Neutrophil (primary cell): ENCODE measurements at regions not wholly inside any gene's neighbourhood (a gene's known extent, or its start where the extent isn't known, plus 50 kb on each side); places are given as distances from the start of the nearest gene placed in this dataset.

ENCODE experiments used
- H3K27ac ChIP-seq: fragments of 200-600 bp; sonication (generic); 2 replicates; pipeline ENCODE4 v1.5.1; 2016; ENCODE audit warnings: mild to moderate bottlenecking, moderate library complexity
- H3K27me3 ChIP-seq: fragments of 200-600 bp; sonication (generic); 2 replicates; pipeline ENCODE4 v1.6.0; 2016; ENCODE audit warnings: mild to moderate bottlenecking
- H3K36me3 ChIP-seq: fragments of 200-600 bp; sonication (generic); 2 replicates; pipeline ENCODE4 v1.5.1; 2017
- H3K4me1 ChIP-seq, 2 experiments: fragments of 200-600 bp in 1 of 2; sonication (generic) in 1 of 2; 1 replicate in 1 of 2; 2 replicates in 1 of 2; pipeline versions ENCODE4 v1.5.1 to v1.6.1; 2013 to 2016; ENCODE audit warnings: low read depth in 1 of 2, low read length in 1 of 2, mild to moderate bottlenecking in 1 of 2, moderate library complexity in 1 of 2; ENCODE audit not compliant: control insufficient read depth in 1 of 2, insufficient read depth in 1 of 2
- H3K4me3 ChIP-seq, 2 experiments: fragments of 200-600 bp in 1 of 2; sonication (generic) in 1 of 2; 1 replicate in 1 of 2; 2 replicates in 1 of 2; pipeline ENCODE4 v1.5.1; 2013 to 2016; ENCODE audit warnings: low read depth in 1 of 2, low read length in 1 of 2, mild to moderate bottlenecking in 1 of 2, moderate library complexity in 1 of 2
- H3K9me3 ChIP-seq: fragments of 200-600 bp; sonication (generic); 2 replicates; pipeline ENCODE4 v1.5.1; 2016
- TF ChIP-seq, protein P1 (sequence below): fragments of 200-600 bp; sonication (generic); IDR thresholded peaks from 2 replicates; pipeline ENCODE4 v1.5.1; 2016; ENCODE audit warnings: antibody characterized with exemption

DNA sequence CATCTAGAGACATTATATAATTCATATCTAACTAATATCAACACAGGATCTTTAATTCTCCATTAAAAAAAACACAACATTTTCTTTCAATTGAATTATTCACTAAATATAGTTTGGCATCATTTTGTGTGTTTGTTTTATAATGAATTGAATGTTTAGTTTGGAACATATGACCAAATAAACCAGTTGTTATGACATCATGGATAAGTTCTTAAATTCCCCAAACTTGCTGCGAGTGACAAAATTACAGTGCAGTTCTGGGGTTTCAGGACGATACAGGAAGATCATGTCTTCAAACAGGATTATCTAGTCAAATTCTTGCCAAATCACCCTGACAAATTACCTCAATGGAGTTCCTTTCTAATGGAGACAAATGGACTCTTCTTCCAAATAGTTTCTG, 473.6 kb downstream of the EPM2A start:
- TF ChIP-seq, protein P1, sequence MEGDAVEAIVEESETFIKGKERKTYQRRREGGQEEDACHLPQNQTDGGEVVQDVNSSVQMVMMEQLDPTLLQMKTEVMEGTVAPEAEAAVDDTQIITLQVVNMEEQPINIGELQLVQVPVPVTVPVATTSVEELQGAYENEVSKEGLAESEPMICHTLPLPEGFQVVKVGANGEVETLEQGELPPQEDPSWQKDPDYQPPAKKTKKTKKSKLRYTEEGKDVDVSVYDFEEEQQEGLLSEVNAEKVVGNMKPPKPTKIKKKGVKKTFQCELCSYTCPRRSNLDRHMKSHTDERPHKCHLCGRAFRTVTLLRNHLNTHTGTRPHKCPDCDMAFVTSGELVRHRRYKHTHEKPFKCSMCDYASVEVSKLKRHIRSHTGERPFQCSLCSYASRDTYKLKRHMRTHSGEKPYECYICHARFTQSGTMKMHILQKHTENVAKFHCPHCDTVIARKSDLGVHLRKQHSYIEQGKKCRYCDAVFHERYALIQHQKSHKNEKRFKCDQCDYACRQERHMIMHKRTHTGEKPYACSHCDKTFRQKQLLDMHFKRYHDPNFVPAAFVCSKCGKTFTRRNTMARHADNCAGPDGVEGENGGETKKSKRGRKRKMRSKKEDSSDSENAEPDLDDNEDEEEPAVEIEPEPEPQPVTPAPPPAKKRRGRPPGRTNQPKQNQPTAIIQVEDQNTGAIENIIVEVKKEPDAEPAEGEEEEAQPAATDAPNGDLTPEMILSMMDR, result no peak
- H3K36me3 ChIP-seq, result no peaks in the 10 kb centered on the region
- H3K27ac ChIP-seq, result no peak overlapping the region
- H3K27me3 ChIP-seq, result no peaks in the 10 kb centered on the region
- no peaks in the 10 kb centered on the region for H3K9me3 ChIP-seq
- H3K4me1 ChIP-seq, result no peaks in the 10 kb centered on the region
- no peak overlapping the region for H3K4me3 ChIP-seq

DNA sequence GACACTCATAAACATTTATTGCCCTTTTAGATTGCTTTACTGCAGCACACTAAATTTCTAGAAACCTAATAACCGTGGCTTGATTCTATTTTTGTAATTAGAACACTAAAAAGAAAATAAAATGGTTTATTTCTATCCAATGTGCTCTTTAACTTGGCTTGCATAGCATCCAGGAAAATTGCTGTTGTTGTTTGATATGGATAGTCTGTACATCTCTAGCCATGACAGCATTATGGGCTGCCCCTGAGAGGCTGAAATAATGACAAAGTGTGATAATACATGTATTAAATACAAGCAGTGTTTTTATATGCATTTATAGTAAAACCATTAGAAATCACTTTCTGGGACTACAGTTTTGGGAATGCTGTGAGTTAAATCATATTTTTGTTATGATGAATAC, 472.5 kb downstream of the EPM2A start:
- Histone ChIP-seq H3K9me3 (no peaks in the 10 kb centered on the region), H3K4me1 (no peaks in the 10 kb centered on the region)
- TF ChIP-seq, protein P1, result no peak

DNA sequence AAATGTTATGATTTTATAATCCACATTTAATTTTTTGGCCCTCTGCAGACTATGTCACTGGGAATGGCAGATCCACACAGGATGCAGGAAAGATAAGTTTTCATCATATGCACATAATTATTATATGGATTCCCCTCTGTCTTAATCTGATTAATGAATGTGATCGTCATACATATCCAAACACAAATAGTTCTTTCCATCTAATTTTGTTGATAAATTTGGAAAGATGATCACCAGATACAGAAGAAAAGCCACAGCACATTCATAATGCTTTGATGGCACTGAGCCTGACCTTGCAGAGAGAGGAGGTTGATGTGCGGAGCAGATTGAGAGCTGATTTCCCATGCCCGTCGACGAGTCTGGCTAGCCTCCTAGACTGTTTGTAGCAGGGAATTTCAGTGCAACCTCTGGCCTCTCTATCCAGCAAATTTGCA, 471.5 kb downstream of the EPM2A start:
- no peaks in the 10 kb centered on the region for H3K9me3 ChIP-seq
- TF ChIP-seq, protein P1, result no peak
- H3K4me1 ChIP-seq, result no peaks in the 10 kb centered on the region
- no peaks in the 10 kb centered on the region for H3K36me3 ChIP-seq
- H3K27ac ChIP-seq, result no peak overlapping the region
- H3K4me3 ChIP-seq, result no peak overlapping the region
- H3K27me3 ChIP-seq, result no peaks in the 10 kb centered on the region

More for the DNA sequence above, 472.5 kb downstream of the EPM2A start:
- no peaks in the 10 kb centered on the region for H3K36me3 ChIP-seq
- H3K27ac ChIP-seq, result no peak overlapping the region
- H3K27me3 ChIP-seq, result no peaks in the 10 kb centered on the region
- no peak overlapping the region for H3K4me3 ChIP-seq

DNA sequence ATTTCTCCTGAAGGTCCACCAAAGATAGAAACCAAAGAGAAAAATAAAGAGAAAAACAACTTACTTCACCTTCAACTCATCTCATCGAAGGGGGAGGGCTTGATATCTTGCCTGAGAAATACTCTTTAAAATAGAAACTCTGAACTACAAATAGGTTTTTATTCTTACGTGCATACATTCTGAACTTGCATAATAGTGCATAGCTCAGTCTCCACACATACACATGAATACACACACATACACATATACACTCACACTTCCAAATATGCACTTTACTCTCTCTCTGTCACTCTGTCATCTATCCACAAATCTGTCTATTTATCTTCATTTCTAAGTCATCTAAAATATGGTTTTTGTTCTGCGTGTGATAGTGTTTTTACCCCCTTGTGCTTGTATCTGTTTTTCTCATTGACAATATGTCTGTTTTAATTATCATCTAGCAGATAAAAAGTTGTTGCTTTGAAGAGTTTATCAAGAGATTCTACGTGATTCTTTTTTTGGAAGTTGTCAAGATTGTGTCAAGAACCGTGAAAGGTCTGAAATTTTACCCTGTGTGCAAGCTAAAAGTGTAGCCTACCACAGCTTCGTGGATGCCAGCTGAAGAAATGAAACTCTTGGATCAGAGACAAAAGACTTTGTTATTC, 468.8 kb downstream of the EPM2A start:
- Histone ChIP-seq H3K4me1 (no peaks in the 10 kb centered on the region), H3K9me3 (no peaks in the 10 kb centered on the region), H3K27me3 (no peaks in the 10 kb centered on the region), H3K27ac (no peak overlapping the region), H3K4me3 (no peak overlapping the region), H3K36me3 (no peaks in the 10 kb centered on the region)
- TF ChIP-seq, protein P1, result no peak

DNA sequence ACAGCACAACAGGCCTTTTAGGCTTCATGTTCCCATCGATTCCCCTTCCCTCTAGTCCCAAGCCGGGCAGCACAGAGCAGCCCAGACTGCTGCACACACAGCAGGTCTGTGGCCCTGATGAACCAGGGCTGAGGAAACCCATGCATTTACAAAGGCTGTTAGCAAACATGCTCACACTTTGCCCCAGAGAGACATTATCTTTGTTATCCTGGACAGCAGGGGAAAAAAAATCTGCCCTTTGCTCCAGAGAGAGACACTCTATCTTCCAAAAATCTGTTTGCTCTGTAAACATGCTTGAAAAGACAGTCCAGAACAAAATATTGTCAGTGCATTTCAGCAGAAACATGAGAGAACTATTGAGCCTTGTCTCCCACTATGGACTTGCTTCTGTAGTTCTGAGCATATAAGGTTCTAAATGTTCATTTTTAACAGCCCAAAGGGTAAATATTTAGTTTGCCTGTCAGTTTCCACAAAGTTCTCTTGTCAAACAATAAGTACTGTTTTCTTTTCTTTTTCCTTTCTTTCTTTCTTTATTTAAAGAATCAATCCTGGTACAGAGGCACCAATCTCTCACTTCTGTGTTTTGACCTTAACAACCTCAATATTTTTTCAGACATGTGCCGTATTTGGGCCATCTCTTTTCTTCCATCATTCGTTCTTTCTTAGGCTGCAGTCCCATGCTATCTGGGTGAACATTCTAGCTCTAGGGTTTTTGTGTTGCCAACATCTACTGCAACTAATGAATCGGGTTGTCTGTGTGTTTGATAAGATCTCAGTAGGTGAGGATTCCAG, 468.0 kb downstream of the EPM2A start:
- no peak overlapping the region for H3K27ac ChIP-seq
- no peaks in the 10 kb centered on the region for H3K4me1 ChIP-seq
- H3K36me3 ChIP-seq, result no peaks in the 10 kb centered on the region
- no peaks in the 10 kb centered on the region for H3K27me3 ChIP-seq
- no peaks in the 10 kb centered on the region for H3K9me3 ChIP-seq
- H3K4me3 ChIP-seq, result no peak overlapping the region
- TF ChIP-seq, protein P1, result no peak
